A549 (cell line): ENCODE measurements at regions not wholly inside any gene's neighbourhood (a gene's known extent, or its start where the extent isn't known, plus 50 kb on each side); places are given as distances from the start of the nearest gene placed in this dataset.

ENCODE experiments used
- ATAC-seq, 2 experiments: fragments of 200-7000 bp in 1 of 2; fragments of >200 bp in 1 of 2; cut with Nextera tagmentation in 1 of 2; cut with Tn5 transposase in 1 of 2; 3 replicates each; pipeline versions ENCODE4 v1.8.0 to v1.9.1; 2018 to 2020; ENCODE audit warnings: mild to moderate bottlenecking in 1 of 2, moderate library complexity in 1 of 2
- CTCF ChIA-PET: fragments of 300-600 bp; sonication (Branson Sonifier 250); formaldehyde crosslinking; extraction: SDS; loops from one replicate; lab custom pipeline; 2021; ENCODE audit warnings: antibody characterized with exemption, inconsistent platforms; lab: Yijun Ruan, JAX
- POLR2A ChIA-PET: fragments of 350-600 bp; formaldehyde crosslinking; extraction: SDS; loops from one replicate; lab custom pipeline; 2021; ENCODE audit warnings: antibody characterized with exemption, inconsistent platforms; lab: Yijun Ruan, JAX
- DNase-seq, 2 experiments: peaks; one replicate each; pipeline versions ENCODE4 v3.0.0 to v3.0.0-alpha.2; 2011 to 2016; ENCODE audit warnings: low read depth in 1 of 2, low spot score in 1 of 2
- FAIRE-seq: peaks from 2 replicates; lab custom pipeline; 2011; peaks lifted over from hg19 to GRCh38; lab: Jason Lieb, UNC
- H3K27ac ChIP-seq, 2 experiments: fragments of >200 bp; sonication (Bioruptor Twin); formaldehyde crosslinking; 3 replicates each; pipeline ENCODE4 v1.5.1; 2016 to 2017
- H3K4me1 ChIP-seq: fragments of >200 bp; sonication (Bioruptor Twin); formaldehyde crosslinking; 3 replicates; pipeline ENCODE4 v1.6.1; 2016
- H3K4me2 ChIP-seq: fragments of >200 bp; sonication (Bioruptor Twin); formaldehyde crosslinking; 3 replicates; pipeline ENCODE4 v1.6.1; 2016
- H3K4me3 ChIP-seq: fragments of >200 bp; sonication (Bioruptor Twin); formaldehyde crosslinking; 3 replicates; pipeline ENCODE4 v1.5.1; 2016
- H3K9me3 ChIP-seq: fragments of >200 bp; sonication (Bioruptor Twin); formaldehyde crosslinking; 3 replicates; pipeline ENCODE4 v1.6.1; 2016
- BCL3 ChIP-seq: fragments of >200 bp; sonication (Bioruptor Twin); formaldehyde crosslinking; IDR thresholded peaks from 3 replicates; pipeline ENCODE4 v1.6.1; 2016
- BHLHE40 ChIP-seq: IDR thresholded peaks from 2 replicates; pipeline ENCODE4 v1.6.1; 2012; ENCODE audit warnings: low read depth, low read length, inconsistent platforms
- CBX8 ChIP-seq: fragments of 200-600 bp; sonication (generic); IDR thresholded peaks from 2 replicates; pipeline ENCODE4 v1.6.1; 2016
- CEBPB ChIP-seq, 2 experiments: fragments of >200 bp in 1 of 2; sonication (Bioruptor Twin) in 1 of 2; formaldehyde crosslinking in 1 of 2; IDR thresholded peaks; 2 replicates each; pipeline ENCODE4 v1.6.1; 2012 to 2016
- ELK1 ChIP-seq: fragments of 150-350 bp; IDR thresholded peaks from 2 replicates; pipeline ENCODE4 v1.6.1; 2014; ENCODE audit warnings: low read depth, mild to moderate bottlenecking, low read length
- EP300 ChIP-seq, 2 experiments: fragments of >200 bp; sonication (Bioruptor Twin); formaldehyde crosslinking; IDR thresholded peaks; 2 replicates in 1 of 2; 3 replicates in 1 of 2; pipeline ENCODE4 v1.6.1; 2016 to 2017
- FOSB ChIP-seq: fragments of 250-450 bp; sonication (Bioruptor Pico); IDR thresholded peaks from 2 replicates; pipeline ENCODE4 v1.5.0; 2020; ENCODE audit warnings: mild to moderate bottlenecking, moderate library complexity
- FOXS1 ChIP-seq: fragments of 250-450 bp; sonication (Bioruptor Pico); IDR thresholded peaks from 2 replicates; pipeline ENCODE4 v1.5.0; 2020; ENCODE audit warnings: mild to moderate bottlenecking, moderate library complexity
- GATA3 ChIP-seq: IDR thresholded peaks from 2 replicates; pipeline ENCODE4 v1.6.1; 2012; ENCODE audit warnings: borderline replicate concordance
- HES2 ChIP-seq: fragments of >200 bp; sonication (Bioruptor Twin); formaldehyde crosslinking; IDR thresholded peaks from 2 replicates; pipeline ENCODE4 v1.6.1; 2016
- HMGXB4 ChIP-seq: fragments of 250-450 bp; sonication (Bioruptor Pico); IDR thresholded peaks from 2 replicates; pipeline ENCODE4 v1.5.0; 2021; ENCODE audit warnings: mild to moderate bottlenecking, moderate library complexity, borderline replicate concordance
- HOXA7 ChIP-seq: fragments of 250-450 bp; sonication (Bioruptor Pico); IDR thresholded peaks from 2 replicates; pipeline ENCODE4 v1.5.0; 2020; ENCODE audit warnings: mild to moderate bottlenecking, moderate library complexity
- HOXB5 ChIP-seq: fragments of 250-450 bp; sonication (Bioruptor Pico); IDR thresholded peaks from 2 replicates; pipeline ENCODE4 v1.5.0; 2020; ENCODE audit warnings: mild to moderate bottlenecking, moderate library complexity
- KDM1A ChIP-seq: fragments of 200-600 bp; sonication (generic); IDR thresholded peaks from 2 replicates; pipeline ENCODE4 v1.6.1; 2016; ENCODE audit warnings: low read depth, mild to moderate bottlenecking
- MYC ChIP-seq: IDR thresholded peaks from 2 replicates; pipeline ENCODE4 v1.6.1; 2012; ENCODE audit warnings: mild to moderate bottlenecking, inconsistent platforms, low read length, improper control_type of control experiment, borderline replicate concordance
- NFE2L2 ChIP-seq: fragments of 150-350 bp; conservative IDR thresholded peaks from 2 replicates; pipeline ENCODE4 v1.6.1; 2014; ENCODE audit warnings: low read length
- NPAS2 ChIP-seq: fragments of 250-450 bp; sonication (Bioruptor Pico); IDR thresholded peaks from 2 replicates; pipeline ENCODE4 v1.8.0; 2022; ENCODE audit warnings: mild to moderate bottlenecking, moderate library complexity, borderline replicate concordance
- POLR2AphosphoS2 ChIP-seq: conservative IDR thresholded peaks from 2 replicates; pipeline ENCODE4 v1.6.1; 2012; ENCODE audit warnings: low read length, improper control_type of control experiment, inconsistent platforms
- RCOR1 ChIP-seq: fragments of 150-350 bp; IDR thresholded peaks from 2 replicates; pipeline ENCODE4 v1.6.1; 2014; ENCODE audit warnings: antibody characterized with exemption, low read length, low read depth
- RFX5 ChIP-seq: fragments of 450-650 bp; IDR thresholded peaks from 2 replicates; pipeline ENCODE4 v1.7.1; 2014; ENCODE audit warnings: antibody characterized with exemption, mild to moderate bottlenecking, moderate library complexity
- SMC3 ChIP-seq: fragments of >200 bp; sonication (Bioruptor Twin); formaldehyde crosslinking; IDR thresholded peaks from 3 replicates; pipeline ENCODE4 v1.6.1; 2018; ENCODE audit warnings: inconsistent platforms
- TFCP2L1 ChIP-seq: fragments of 250-450 bp; sonication (Bioruptor Pico); IDR thresholded peaks from 2 replicates; pipeline ENCODE4 v1.5.0; 2021; ENCODE audit warnings: mild to moderate bottlenecking
- ZC3H11A ChIP-seq: fragments of 450-650 bp; IDR thresholded peaks from 2 replicates; pipeline ENCODE4 v1.6.1; 2014; ENCODE audit warnings: antibody characterized with exemption, mild to moderate bottlenecking
- ZFP36 ChIP-seq: fragments of 450-650 bp; IDR thresholded peaks from 2 replicates; pipeline ENCODE4 v1.6.1; 2014; ENCODE audit warnings: borderline replicate concordance; ENCODE audit not compliant: partially characterized antibody
- WGBS: methylation state at CpG from one replicate; pipeline ENCODE4 v1.1.6; 2017; ENCODE audit errors: missing lambda C conversion rate; 5-methylcytosine and 5-hydroxymethylcytosine counted together

- FAIRE-seq: no peak
- WGBS: 32% methylated on average over 2 of the region's 2 CpGs
- TF ChIP-seq CEBPB (IDR thresholded peaks at IDR 0.05) (no peak), BCL3 (no peak), RFX5 (no peak), KDM1A (no peak), POLR2AphosphoS2 (no peak), HMGXB4 (CRISPR knock-in tag) (no peak), FOXS1 (no peak), RCOR1 (no peak)
- Histone ChIP-seq H3K4me3 (no peak overlapping the region), H3K9me3 (no peaks in the 10 kb centered on the region), H3K4me2 (no peak overlapping the region), H3K4me1 (no peaks in the 10 kb centered on the region), H3K27ac (no peak overlapping the region)
- ChIA-PET CTCF (no interaction called here), POLR2A (no interaction called here)
- ATAC-seq: no peak
- DNase-seq: no peak
Observed at GRCh38 chr7:21063106-21063505, 276.4 kb upstream of the SP8 start.

- FAIRE-seq: no peak
- ATAC-seq: peak in 1 of 2 experiments; percentile 63; a peak in 2 of 6 replicates
- TF ChIP-seq MYC (no peak), CEBPB (IDR thresholded peaks at IDR 0.05) (0 out of 4 replicates have a peak, but pooled peaks of 1 of the 2 experiments have one; percentile 24)
- TF ChIP-seq, all 56 proteins: peak for 1
- 11% methylated on average over 6 of the region's 6 CpGs for WGBS
- H3K27ac ChIP-seq: no peak overlapping the region
- CTCF ChIA-PET: no interaction called here
- H3K4me1 ChIP-seq: no peaks in the 10 kb centered on the region
- POLR2A ChIA-PET: no interaction called here
- no peak overlapping the region for H3K4me3 ChIP-seq
- H3K9me3 ChIP-seq: no peaks in the 10 kb centered on the region
- peak in 1 of 2 experiments; percentile 28 for DNase-seq
- peak overlapping the region; percentile 41; the same call in 2 of the 3 replicates for H3K4me2 ChIP-seq
Observed at GRCh38 chr7:21064698-21065648, 278.3 kb upstream of the SP8 start.

- no peak overlapping the region for H3K27ac ChIP-seq
- H3K4me2 ChIP-seq: no peak overlapping the region
- ATAC-seq (no peak), DNase-seq (no peak), FAIRE-seq (no peak)
- WGBS: 16% methylated on average over 4 of the region's 4 CpGs
- H3K4me3 ChIP-seq: no peak overlapping the region
- H3K9me3 ChIP-seq: no peaks in the 10 kb centered on the region
- no peaks in the 10 kb centered on the region for H3K4me1 ChIP-seq
- ChIA-PET POLR2A (no interaction called here), CTCF (interaction anchor here (0.6 kb wide), 1 partner anchor 413 kb away, joined by 3 read pairs; no protein-coding TSS in a partner anchor)
- TF ChIP-seq SMC3: no peak
- TF ChIP-seq ELK1: no peak
- TF ChIP-seq CBX8: no peak
- TF ChIP-seq BHLHE40: no peak
- TF ChIP-seq HOXB5: no peak
- no peak for TF ChIP-seq HES2
- TF ChIP-seq FOSB: no peak
- no peak for TF ChIP-seq TFCP2L1 (CRISPR knock-in tag)
- TF ChIP-seq RCOR1: no peak
- TF ChIP-seq ZC3H11A: no peak
- TF ChIP-seq KDM1A: no peak
- no peak for TF ChIP-seq HOXA7
- no peak for TF ChIP-seq NFE2L2
- no peak for TF ChIP-seq GATA3
- TF ChIP-seq EP300 (IDR thresholded peaks at IDR 0.05): no peak
- no peak for TF ChIP-seq FOXS1
- TF ChIP-seq ZFP36: no peak
- TF ChIP-seq NPAS2 (CRISPR knock-in tag): no peak
- TF ChIP-seq BCL3: no peak
Observed at GRCh38 chr7:21066221-21066620, 279.5 kb upstream of the SP8 start.
